Lower leg skin (tissue), 4 donors: ENCODE measurements at regions not wholly inside any gene's neighbourhood (a gene's known extent, or its start where the extent isn't known, plus 50 kb on each side); places are given as distances from the start of the nearest gene placed in this dataset.

Experiments
- DNase-seq, 2 donors: peaks; one replicate each; pipeline ENCODE4 v3.0.0-alpha.2; 2019; ENCODE audit warnings: low spot score in 2 of 2
- H3K4me3 ChIP-seq: fragments of 200-600 bp; sonication (generic); 2 replicates; pipeline ENCODE4 v1.5.1; 2017; ENCODE audit warnings: mild to moderate bottlenecking, low read depth; ENCODE audit not compliant: poor library complexity, severe bottlenecking
- CTCF ChIP-seq, 3 donors: fragments of 450-650 bp; IDR thresholded peaks; one replicate each; pipeline ENCODE4 v1.5.1; 2016; ENCODE audit warnings: antibody characterized with exemption in 3 of 3, mild to moderate bottlenecking in 3 of 3, moderate library complexity in 2 of 3
- POLR2A ChIP-seq, 2 donors: fragments of 450-650 bp; IDR thresholded peaks; one replicate each; pipeline ENCODE4 v1.6.1; 2016 to 2017; ENCODE audit warnings: antibody characterized with exemption in 2 of 2, mild to moderate bottlenecking in 1 of 2, moderate library complexity in 1 of 2
- WGBS, 2 donors: methylation state at CpG; one replicate each; pipeline ENCODE4 v1.1.5; 2018; 5-methylcytosine and 5-hydroxymethylcytosine counted together
- intact Hi-C: fragments of 100-400 bp; cut with DNase I; formaldehyde crosslinking; loops from one replicate; pipeline ENCODE4 v1.15.0; 2023; ENCODE audit warnings: low total_unique reads

DNA sequence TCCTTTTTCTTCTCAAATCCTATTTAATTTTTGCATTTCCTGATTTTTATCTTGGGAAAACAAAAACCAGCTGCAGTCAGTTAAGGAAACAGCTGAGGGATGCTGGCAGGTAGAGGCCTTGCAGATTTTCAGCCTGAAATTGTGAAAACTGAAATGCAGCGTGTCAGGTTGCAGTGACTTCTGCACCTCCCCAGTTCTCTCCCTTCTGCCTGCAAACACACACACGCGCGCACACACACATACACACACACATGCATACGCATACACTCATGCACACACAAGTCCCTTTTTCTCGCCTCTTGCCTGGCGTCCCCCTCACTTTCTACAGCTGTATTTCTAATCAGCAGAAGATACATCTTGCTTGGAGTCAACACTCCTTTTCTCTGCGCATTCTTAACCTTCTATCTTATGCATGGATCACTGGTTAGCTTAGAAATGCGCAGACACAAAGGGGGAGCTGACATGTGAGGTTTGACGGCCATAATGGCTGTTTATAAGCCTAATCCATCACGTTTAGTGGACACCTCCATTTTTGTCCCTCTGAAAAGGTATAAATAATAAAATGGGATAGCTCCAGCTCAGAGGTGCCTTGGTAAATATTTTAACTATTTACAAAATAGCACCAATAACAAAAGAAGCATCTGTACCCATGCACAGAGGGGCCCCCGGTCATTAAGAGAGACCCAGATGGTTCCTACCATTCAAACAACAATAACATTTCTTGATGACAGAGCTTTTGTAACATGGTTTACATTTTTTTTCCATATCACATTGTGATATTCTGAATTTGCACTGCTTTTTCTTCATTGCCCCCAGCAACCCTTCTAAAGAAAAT, 392.1 kb upstream of the SALL1 start:
- H3K4me3 ChIP-seq, result no peak overlapping the region
- no peak for TF ChIP-seq POLR2A (IDR thresholded peaks at IDR 0.05)
- TF ChIP-seq CTCF (IDR thresholded peaks at IDR 0.05), result no peak
- DNase-seq, result no peak
- 63 to 74% methylated on average over 12 of the region's 12 CpGs for WGBS, 2 donors
- intact Hi-C loops, result no loop called here

GRCh38 chr16:51540259-51540658, 389.2 kb upstream of the SALL1 start:
- intact Hi-C loops, result no loop called here
- no peak overlapping the region for H3K4me3 ChIP-seq
- TF ChIP-seq CTCF (IDR thresholded peaks at IDR 0.05) (no peak), POLR2A (IDR thresholded peaks at IDR 0.05) (no peak)
- 61 to 65% methylated on average over 2 of the region's 2 CpGs for WGBS, 2 donors
- no peak for DNase-seq

- intact Hi-C loops, result no loop called here
- WGBS, 2 donors, result 7 to 15% methylated on average over 7 of the region's 7 CpGs
- no peak for DNase-seq
- TF ChIP-seq POLR2A (IDR thresholded peaks at IDR 0.05) (no peak), CTCF (IDR thresholded peaks at IDR 0.05) (no peak)
- H3K4me3 ChIP-seq, result no peak overlapping the region
These were observed 387.8 kb upstream of the SALL1 start for GRCh38 chr16:51538707-51539498.

DNA sequence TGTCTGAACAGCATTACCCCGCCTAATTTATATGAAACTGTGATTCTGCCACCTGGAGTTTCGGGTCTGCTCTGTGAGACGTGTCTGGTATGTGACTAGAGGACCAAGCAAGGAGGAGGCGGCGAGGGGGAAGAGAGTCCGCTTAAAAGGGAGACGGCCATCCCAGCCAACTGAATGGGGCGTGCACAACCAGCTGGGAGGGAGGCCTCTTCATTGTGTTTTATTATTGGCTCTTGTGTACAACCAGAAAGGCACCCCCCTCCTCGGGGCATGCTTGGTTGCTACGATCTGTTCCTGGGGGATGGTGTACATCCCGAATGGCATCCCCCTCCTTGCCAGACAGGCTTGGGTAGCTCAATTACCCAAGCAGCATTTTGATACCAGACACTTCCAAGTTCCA, 384.5 kb upstream of the SALL1 start:
- TF ChIP-seq CTCF (IDR thresholded peaks at IDR 0.05), result no peak
- TF ChIP-seq POLR2A (IDR thresholded peaks at IDR 0.05), result no peak
- DNase-seq, result no peak
- 51 to 52% methylated on average over 11 of the region's 11 CpGs for WGBS, 2 donors
- intact Hi-C loops, result no loop called here
- H3K4me3 ChIP-seq, result no peak overlapping the region

DNA sequence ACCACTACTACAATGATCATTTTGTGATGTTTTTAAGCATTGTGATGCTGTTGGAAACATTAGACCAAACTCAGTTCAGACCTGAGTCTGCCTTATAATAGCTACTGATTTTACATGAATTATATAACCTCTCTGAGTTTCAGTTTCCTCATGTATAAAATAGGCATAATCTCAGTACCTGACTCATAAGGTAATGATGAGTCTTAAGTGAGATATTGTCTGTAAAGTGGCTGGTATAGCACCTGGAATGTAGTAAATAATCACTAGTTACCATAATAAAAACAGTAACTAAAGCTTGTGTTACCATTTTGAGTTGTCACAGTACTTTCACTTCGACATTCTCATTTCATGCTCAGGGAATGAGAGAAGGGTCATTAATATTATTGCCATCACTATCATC, 381.5 kb upstream of the SALL1 start:
- TF ChIP-seq POLR2A (IDR thresholded peaks at IDR 0.05) (no peak), CTCF (IDR thresholded peaks at IDR 0.05) (no peak)
- no peak for DNase-seq
- no peak overlapping the region for H3K4me3 ChIP-seq
- WGBS, 2 donors, result 71 to 75% methylated on average over 1 of the region's 1 CpG
- intact Hi-C loops, result no loop called here
